ENCODE measurements at regions not wholly inside any gene's neighbourhood (a gene's known extent, or its start where the extent isn't known, plus 50 kb on each side); places are given as distances from the start of the nearest gene placed in this dataset.

DNA sequence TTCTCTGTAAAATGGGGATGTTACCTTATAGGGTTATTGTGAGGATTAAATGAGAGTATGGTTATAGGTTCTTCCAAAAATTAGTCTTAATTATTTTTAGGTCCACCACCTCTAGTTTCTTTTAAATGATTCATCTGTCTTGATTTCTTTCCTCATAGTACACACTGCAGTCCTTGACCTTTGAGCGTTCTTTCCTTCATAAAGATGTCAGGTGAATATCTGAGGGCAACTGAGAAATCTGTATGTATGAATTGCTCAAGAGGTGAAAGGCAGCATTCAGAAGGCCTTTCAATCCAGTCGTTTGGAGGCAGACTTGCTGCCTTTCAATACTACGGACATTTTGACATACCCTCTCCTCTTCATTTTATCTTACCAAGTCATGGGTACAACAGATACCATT lies 380.7 kb downstream of the INSC start:
- no peaks in the 10 kb centered on the region for H3K27me3 ChIP-seq
- no peak overlapping the region for H3K4me3 ChIP-seq
- DNase-seq, result no peak
- TF ChIP-seq, protein P1, sequence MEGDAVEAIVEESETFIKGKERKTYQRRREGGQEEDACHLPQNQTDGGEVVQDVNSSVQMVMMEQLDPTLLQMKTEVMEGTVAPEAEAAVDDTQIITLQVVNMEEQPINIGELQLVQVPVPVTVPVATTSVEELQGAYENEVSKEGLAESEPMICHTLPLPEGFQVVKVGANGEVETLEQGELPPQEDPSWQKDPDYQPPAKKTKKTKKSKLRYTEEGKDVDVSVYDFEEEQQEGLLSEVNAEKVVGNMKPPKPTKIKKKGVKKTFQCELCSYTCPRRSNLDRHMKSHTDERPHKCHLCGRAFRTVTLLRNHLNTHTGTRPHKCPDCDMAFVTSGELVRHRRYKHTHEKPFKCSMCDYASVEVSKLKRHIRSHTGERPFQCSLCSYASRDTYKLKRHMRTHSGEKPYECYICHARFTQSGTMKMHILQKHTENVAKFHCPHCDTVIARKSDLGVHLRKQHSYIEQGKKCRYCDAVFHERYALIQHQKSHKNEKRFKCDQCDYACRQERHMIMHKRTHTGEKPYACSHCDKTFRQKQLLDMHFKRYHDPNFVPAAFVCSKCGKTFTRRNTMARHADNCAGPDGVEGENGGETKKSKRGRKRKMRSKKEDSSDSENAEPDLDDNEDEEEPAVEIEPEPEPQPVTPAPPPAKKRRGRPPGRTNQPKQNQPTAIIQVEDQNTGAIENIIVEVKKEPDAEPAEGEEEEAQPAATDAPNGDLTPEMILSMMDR (IDR thresholded peaks at IDR 0.05), result no peak
- TF ChIP-seq POLR2A (IDR thresholded peaks at IDR 0.05), result no peak
- H3K9me3 ChIP-seq, result no peaks in the 10 kb centered on the region
- intact Hi-C loops (cut with DNase I), result no loop called here
- WGBS (ENCODE audit: insufficient coverage, low coverage, low lambda C conversion rate, missing lambda C conversion rate), result 72% methylated on average over 3 of the region's 3 CpGs
- no peak for ATAC-seq
- H3K36me3 ChIP-seq, result no peaks in the 10 kb centered on the region
- peaks cover 0 to 37% (median 18%) of the 10 kb centered on the region in 4 donors for H3K4me1 ChIP-seq
- H3K27ac ChIP-seq, result no peak overlapping the region

DNA sequence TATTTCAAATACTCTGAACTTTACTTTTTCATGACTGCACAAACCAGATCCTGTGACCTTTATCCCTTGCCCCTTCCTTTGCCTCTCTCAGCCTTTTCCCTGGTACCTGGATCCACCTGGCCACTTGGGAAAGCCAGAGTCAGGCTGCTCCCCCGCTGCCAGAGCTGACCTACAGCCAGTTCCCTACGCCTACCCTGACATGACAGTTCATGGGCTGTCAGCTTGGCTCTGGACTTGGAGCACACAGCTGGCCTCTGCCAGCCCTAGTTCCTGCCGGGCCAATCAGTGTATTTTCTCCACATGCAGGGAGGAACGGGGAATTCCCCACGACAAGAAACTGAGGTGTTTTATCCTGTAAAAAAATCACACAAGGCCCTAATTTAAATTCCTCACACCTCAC lies 382.6 kb downstream of the INSC start:
- TF ChIP-seq, protein P1 (IDR thresholded peaks at IDR 0.05), result no peak
- TF ChIP-seq POLR2A (IDR thresholded peaks at IDR 0.05), result peak; percentile 30
- Histone ChIP-seq H3K36me3 (no peaks in the 10 kb centered on the region), H3K4me3 (no peak overlapping the region), H3K4me1 (peaks cover 0 to 37% (median 18%) of the 10 kb centered on the region in 4 donors), H3K9me3 (no peaks in the 10 kb centered on the region), H3K27me3 (no peaks in the 10 kb centered on the region), H3K27ac (peak overlapping the region in 2 of 3 donors; percentile 57 to 76)
- ATAC-seq, result peak; percentile 78 to 91 (median 88)
- 26% methylated on average over 5 of the region's 5 CpGs for WGBS (ENCODE audit: insufficient coverage, low coverage, low lambda C conversion rate, missing lambda C conversion rate)
- peak; percentile 78 to 93 (median 91) for DNase-seq
- intact Hi-C loops (cut with DNase I), result no loop called here

DNA sequence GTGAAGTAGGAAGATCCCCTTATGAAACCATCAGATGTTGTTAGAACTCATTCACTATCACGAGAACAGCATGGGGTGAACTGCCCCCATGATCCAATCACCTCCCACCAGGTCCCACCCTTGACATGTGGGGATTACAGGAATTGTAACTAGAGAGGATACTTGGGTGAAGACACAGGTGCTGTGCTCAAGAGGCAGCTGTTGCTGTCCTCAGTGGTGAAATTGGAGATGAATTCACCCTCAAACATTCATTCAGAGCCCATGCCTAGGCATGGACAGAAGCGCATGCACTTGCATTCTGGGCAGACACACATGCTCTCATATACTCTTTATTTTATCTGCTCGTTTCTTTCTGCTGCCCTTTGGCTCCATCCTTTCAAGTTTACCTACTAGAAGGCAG lies 385.0 kb downstream of the INSC start:
- TF ChIP-seq, protein P1 (IDR thresholded peaks at IDR 0.05), result no peak
- H3K9me3 ChIP-seq, result no peaks in the 10 kb centered on the region
- H3K36me3 ChIP-seq, result no peaks in the 10 kb centered on the region
- DNase-seq, result no peak
- intact Hi-C loops (cut with DNase I), result no loop called here
- ATAC-seq, result no peak
- H3K27me3 ChIP-seq, result no peaks in the 10 kb centered on the region
- H3K4me3 ChIP-seq, result no peak overlapping the region
- peaks cover 0 to 24% (median 11%) of the 10 kb centered on the region in 4 donors for H3K4me1 ChIP-seq
- no peak overlapping the region for H3K27ac ChIP-seq
- WGBS (ENCODE audit: insufficient coverage, low coverage, low lambda C conversion rate, missing lambda C conversion rate), result 50% methylated on average over 2 of the region's 3 CpGs

DNA sequence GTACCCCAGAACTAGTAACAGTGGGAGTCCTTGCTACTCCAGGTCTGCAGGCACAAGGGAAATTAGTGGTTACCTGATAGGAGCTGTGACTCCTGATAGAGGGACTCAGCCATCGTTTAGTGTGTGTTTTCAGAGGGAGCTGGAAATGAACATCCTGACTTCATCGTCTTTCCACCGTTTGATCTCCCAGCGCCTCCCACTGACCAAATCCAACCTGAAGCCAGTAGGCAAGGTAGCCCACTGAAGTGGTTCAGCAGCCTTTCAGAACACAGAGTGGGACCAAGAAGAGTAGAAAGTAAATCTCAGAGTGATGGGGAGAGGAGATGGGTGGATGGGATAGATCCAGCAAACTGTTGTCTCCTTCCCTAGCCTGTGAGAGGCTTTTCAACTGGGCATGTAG lies 385.9 kb downstream of the INSC start:
- H3K27ac ChIP-seq, result no peak overlapping the region
- intact Hi-C loops (cut with DNase I), result no loop called here

More for the DNA sequence above, 385.9 kb downstream of the INSC start:
- WGBS (ENCODE audit: insufficient coverage, low coverage, low lambda C conversion rate, missing lambda C conversion rate), result 65% methylated on average over 3 of the region's 4 CpGs
- no peak for ATAC-seq
- H3K36me3 ChIP-seq, result no peaks in the 10 kb centered on the region
- H3K4me3 ChIP-seq, result no peak overlapping the region
- TF ChIP-seq POLR2A (IDR thresholded peaks at IDR 0.05), result no peak
- TF ChIP-seq, protein P1 (IDR thresholded peaks at IDR 0.05), result no peak
- no peaks in the 10 kb centered on the region for H3K27me3 ChIP-seq
- DNase-seq, result no peak
- H3K4me1 ChIP-seq, result peaks cover 0 to 20% (median 10%) of the 10 kb centered on the region in 4 donors
- no peaks in the 10 kb centered on the region for H3K9me3 ChIP-seq

Data from right lobe of liver (tissue), 6 donors.